H1 (cell line): ENCODE measurements at regions not wholly inside any gene's neighbourhood (a gene's known extent, or its start where the extent isn't known, plus 50 kb on each side); places are given as distances from the start of the nearest gene placed in this dataset.
"Not testable (repeated sequence)": the region's sequence is repeated elsewhere in the genome, so short reads cannot be mapped to it uniquely, and the experiment has no call there.

Experiments
- CTCF ChIA-PET: fragments of 300-600 bp; sonication (Branson Sonifier 250); formaldehyde crosslinking; loops from one replicate; lab custom pipeline; 2021; ENCODE audit not compliant: partially characterized antibody; lab: Charles Lee
- POLR2A ChIA-PET: fragments of 300-600 bp; sonication (Branson Sonifier 250); formaldehyde crosslinking; loops from one replicate; lab custom pipeline; 2021; ENCODE audit warnings: inconsistent platforms; ENCODE audit not compliant: partially characterized antibody; lab: Charles Lee
- DNase-seq, 2 experiments: peaks; one replicate each; pipeline versions ENCODE4 v3.0.0 to v3.0.0-alpha.2; 2010 to 2022; ENCODE audit warnings: low spot score in 2 of 2, low read depth in 1 of 2, mixed read lengths in 1 of 2
- FAIRE-seq: peaks from 2 replicates; lab custom pipeline; 2011; peaks lifted over from hg19 to GRCh38; lab: Jason Lieb, UNC
- H2AFZ ChIP-seq: 2 replicates; pipeline ENCODE4 v1.8.1; 2012; ENCODE audit warnings: low read length, inconsistent platforms
- H2AK5ac ChIP-seq: 2 replicates; pipeline ENCODE4 v1.6.1; 2013; ENCODE audit warnings: low read depth, low read length
- H2BK120ac ChIP-seq: replicated peaks from 2 replicates; pipeline ENCODE3; 2013; ENCODE audit warnings: low read depth, low read length, inconsistent platforms
- H2BK12ac ChIP-seq: 2 replicates; pipeline ENCODE4 v1.6.1; 2013; ENCODE audit warnings: low read depth, low read length
- H2BK15ac ChIP-seq: 2 replicates; pipeline ENCODE4 v1.6.1; 2013; ENCODE audit warnings: low read length
- H2BK20ac ChIP-seq: 2 replicates; pipeline ENCODE4 v1.6.1; 2013; ENCODE audit warnings: low read length
- H2BK5ac ChIP-seq: 2 replicates; pipeline ENCODE4 v1.6.1; 2013; ENCODE audit warnings: low read depth, low read length
- H3K14ac ChIP-seq: 2 replicates; pipeline ENCODE4 v1.6.1; 2013; ENCODE audit warnings: inconsistent platforms; ENCODE audit not compliant: insufficient read length
- H3K18ac ChIP-seq: 2 replicates; pipeline ENCODE4 v1.6.1; 2013; ENCODE audit warnings: low read length; ENCODE audit errors: extremely low read depth
- H3K23ac ChIP-seq: 2 replicates; pipeline ENCODE4 v1.6.1; 2013; ENCODE audit warnings: inconsistent platforms; ENCODE audit not compliant: insufficient read length
- H3K23me2 ChIP-seq: 2 replicates; pipeline ENCODE4 v1.6.1; 2013; ENCODE audit warnings: low read depth, low read length
- H3K27ac ChIP-seq: 2 replicates; pipeline ENCODE4 v1.6.1; 2011; ENCODE audit warnings: low read depth, low read length, inconsistent platforms
- H3K27me3 ChIP-seq, 4 experiments: replicated peaks in 1 of 4; 1 replicate in 1 of 4; 2 replicates in 3 of 4; pipeline versions ENCODE4 v1.6.1 to v1.8.1; 2011 to 2013; ENCODE audit warnings: low read length in 3 of 4, mild to moderate bottlenecking in 3 of 4, inconsistent platforms in 2 of 4, mixed read lengths in 2 of 4, moderate library complexity in 1 of 4; ENCODE audit not compliant: control insufficient read depth in 3 of 4, insufficient read depth in 3 of 4; ENCODE audit errors: extremely low read depth in 1 of 4
- H3K36me3 ChIP-seq, 4 experiments: 2 replicates each; pipeline versions ENCODE4 v1.6.1 to v1.8.1; 2011 to 2013; ENCODE audit warnings: mild to moderate bottlenecking in 4 of 4, low read length in 3 of 4, moderate library complexity in 2 of 4, control low read depth in 1 of 4, inconsistent platforms in 1 of 4; ENCODE audit not compliant: insufficient read depth in 4 of 4, control insufficient read depth in 2 of 4
- H3K4ac ChIP-seq: replicated peaks from 2 replicates; pipeline ENCODE3; 2013; ENCODE audit warnings: low read length, low read depth, mixed read lengths, inconsistent platforms; ENCODE audit not compliant: insufficient read length
- H3K4me1 ChIP-seq, 4 experiments: replicated peaks in 1 of 4; 1 replicate in 1 of 4; 2 replicates in 3 of 4; pipeline versions ENCODE4 v1.6.1 to v1.8.1; 2011 to 2013; ENCODE audit warnings: low read length in 3 of 4, inconsistent platforms in 2 of 4, mixed read lengths in 1 of 4; ENCODE audit not compliant: insufficient read depth in 4 of 4, control insufficient read depth in 3 of 4
- H3K4me2 ChIP-seq, 2 experiments: 2 replicates each; pipeline versions ENCODE4 v1.6.1 to v1.8.1; 2011 to 2013; ENCODE audit warnings: low read depth in 2 of 2, low read length in 2 of 2, control low read depth in 1 of 2, inconsistent platforms in 1 of 2, mild to moderate bottlenecking in 1 of 2; ENCODE audit not compliant: insufficient read depth in 1 of 2
- H3K4me3 ChIP-seq, 4 experiments: fragments of 200-600, 300-600 bp in 1 of 4; sonication (generic), shearing (Covaris generic), sonication (Bioruptor Twin) in 1 of 4; 2 replicates each; pipeline versions ENCODE4 v1.5.1 to v1.8.1; 2011 to 2016; ENCODE audit warnings: low read length in 4 of 4, low read depth in 3 of 4, control low read depth in 2 of 4, inconsistent platforms in 2 of 4, mild to moderate bottlenecking in 2 of 4, mixed read lengths in 1 of 4, moderate library complexity in 1 of 4; ENCODE audit not compliant: insufficient read depth in 2 of 4; ENCODE audit errors: extremely low read depth in 1 of 4
- H3K56ac ChIP-seq: replicated peaks from 2 replicates; pipeline ENCODE3; 2013; ENCODE audit warnings: low read depth, mild to moderate bottlenecking, mixed read lengths, low read length, inconsistent platforms; ENCODE audit not compliant: insufficient read length
- H3K79me1 ChIP-seq: 2 replicates; pipeline ENCODE4 v1.6.1; 2013; ENCODE audit warnings: low read depth, low read length, control low read depth
- H3K79me2 ChIP-seq, 2 experiments: 2 replicates each; pipeline versions ENCODE4 v1.6.1 to v1.8.1; 2012 to 2013; ENCODE audit warnings: low read length in 2 of 2, mild to moderate bottlenecking in 2 of 2, inconsistent platforms in 1 of 2; ENCODE audit not compliant: insufficient read depth in 2 of 2, control insufficient read depth in 1 of 2
- H3K9ac ChIP-seq, 4 experiments: replicated peaks in 1 of 4; 1 replicate in 1 of 4; 2 replicates in 3 of 4; pipeline versions ENCODE4 v1.6.1 to v1.8.1; 2011 to 2013; ENCODE audit warnings: low read depth in 3 of 4, low read length in 3 of 4, control low read depth in 2 of 4, mild to moderate bottlenecking in 2 of 4, moderate library complexity in 2 of 4, inconsistent platforms in 1 of 4; ENCODE audit errors: extremely low read depth in 1 of 4
- H3K9me3 ChIP-seq, 2 experiments: 2 replicates each; pipeline versions ENCODE4 v1.6.1 to v1.8.1; 2012 to 2013; ENCODE audit warnings: mild to moderate bottlenecking in 2 of 2, moderate library complexity in 2 of 2, control low read depth in 1 of 2, inconsistent platforms in 1 of 2, low read depth in 1 of 2, low read length in 1 of 2, mixed read lengths in 1 of 2; ENCODE audit not compliant: insufficient read depth in 2 of 2
- H4K20me1 ChIP-seq, 2 experiments: replicated peaks in 1 of 2; 2 replicates each; pipeline versions ENCODE3 to v1.8.1; 2011 to 2013; ENCODE audit warnings: inconsistent platforms in 2 of 2, low read length in 2 of 2, mild to moderate bottlenecking in 1 of 2; ENCODE audit not compliant: insufficient read depth in 2 of 2, control insufficient read depth in 1 of 2
- H4K5ac ChIP-seq: 2 replicates; pipeline ENCODE4 v1.6.1; 2013; ENCODE audit warnings: low read length, low read depth, mixed read lengths, inconsistent platforms; ENCODE audit not compliant: insufficient read length
- H4K8ac ChIP-seq: 2 replicates; pipeline ENCODE4 v1.8.0; 2013; ENCODE audit warnings: mild to moderate bottlenecking, moderate library complexity, low read length, inconsistent platforms; ENCODE audit not compliant: insufficient read depth; ENCODE audit errors: extremely low read depth
- H4K91ac ChIP-seq: replicated peaks from 2 replicates; pipeline ENCODE3; 2013; ENCODE audit warnings: low read length, mixed read lengths, inconsistent platforms; ENCODE audit not compliant: insufficient read length
- WGBS, 2 experiments: shearing (Covaris generic) in 1 of 2; methylation state at CpG; one replicate each; pipeline versions ENCODE4 v1.1.6 to v1.1.7; 2013 to 2015; ENCODE audit warnings: low lambda C conversion rate in 2 of 2, mixed read lengths in 2 of 2, inconsistent platforms in 1 of 2, low coverage in 1 of 2, missing lambda C conversion rate in 1 of 2; ENCODE audit not compliant: insufficient replicate concordance in 2 of 2, insufficient coverage in 1 of 2, insufficient read length in 1 of 2; ENCODE audit errors: extremely low coverage in 1 of 2, missing lambda C conversion rate in 1 of 2; 5-methylcytosine and 5-hydroxymethylcytosine counted together

DNA sequence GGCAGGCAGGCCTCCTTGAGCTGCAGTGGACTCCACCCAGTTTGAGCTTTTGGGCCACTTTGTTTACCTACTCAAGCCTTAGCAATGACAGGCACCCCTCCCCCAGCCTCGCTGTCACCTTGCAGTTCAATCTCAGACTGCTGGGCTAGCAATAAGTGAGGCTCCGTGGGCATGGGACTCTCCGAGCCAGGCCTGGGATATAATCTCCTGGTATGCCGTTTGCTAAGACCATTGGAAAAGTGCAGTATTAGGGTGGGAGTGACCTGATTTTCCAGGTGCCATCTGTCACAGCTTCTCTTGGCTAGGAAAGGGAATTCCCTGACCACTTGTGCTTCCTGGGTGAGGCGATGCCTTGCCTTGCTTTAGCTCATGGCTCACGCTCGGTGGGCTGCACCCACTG, 648.6 kb downstream of the DIPK2A start:
- H4K8ac ChIP-seq, H3K36me3 ChIP-seq, FAIRE-seq, H3K14ac ChIP-seq, H3K4me2 ChIP-seq, H4K91ac ChIP-seq, H2BK5ac ChIP-seq, H3K23ac ChIP-seq, H3K4me1 ChIP-seq, H3K27me3 ChIP-seq, DNase-seq, H3K79me2 ChIP-seq, H4K5ac ChIP-seq, H4K20me1 ChIP-seq, H3K9me3 ChIP-seq, H2AK5ac ChIP-seq, H3K23me2 ChIP-seq, H2AFZ ChIP-seq, H3K27ac ChIP-seq, H2BK15ac ChIP-seq, H2BK12ac ChIP-seq, H3K56ac ChIP-seq, H3K4ac ChIP-seq, H3K18ac ChIP-seq, H2BK20ac ChIP-seq, H3K9ac ChIP-seq, H2BK120ac ChIP-seq, H3K79me1 ChIP-seq, H3K4me3 ChIP-seq, POLR2A ChIA-PET: not testable (repeated sequence)
- CTCF ChIA-PET: interaction anchor here (0.9 kb wide), 1 partner anchor 10 kb away, joined by 3 read pairs; no protein-coding TSS in a partner anchor
- WGBS, 2 experiments: 94% methylated on average over 7 of the region's 7 CpGs; no CpG with 5 or more reads in 1 of the 2 experiments
